HL-60 (cell line): ENCODE measurements at regions not wholly inside any gene's neighbourhood (a gene's known extent, or its start where the extent isn't known, plus 50 kb on each side); places are given as distances from the start of the nearest gene placed in this dataset.

Experiments
- DNase-seq, 2 experiments: peaks; one replicate each; pipeline ENCODE4 v3.0.0-alpha.2; 2010 to 2020; ENCODE audit warnings: low read depth in 1 of 2, low spot score in 1 of 2
- H3K27ac ChIP-seq: fragments of 250-450 bp; sonication (Bioruptor Pico); replicated peaks from 2 replicates; pipeline ENCODE4 v1.5.1; 2020; ENCODE audit warnings: mild to moderate bottlenecking, moderate library complexity
- H3K27me3 ChIP-seq: fragments of 250-450 bp; sonication (Bioruptor Pico); 2 replicates; pipeline ENCODE4 v1.5.1; 2021; ENCODE audit warnings: mild to moderate bottlenecking, moderate library complexity; ENCODE audit not compliant: insufficient read depth, poor library complexity, severe bottlenecking
- H3K4me3 ChIP-seq: replicated peaks from 2 replicates; pipeline ENCODE4 v1.5.1; 2011; ENCODE audit warnings: mild to moderate bottlenecking, control low read depth, low read length; ENCODE audit not compliant: insufficient read depth
- GABPA ChIP-seq: IDR thresholded peaks from 2 replicates; pipeline ENCODE4 v1.6.1; 2012; ENCODE audit warnings: low read depth
- POLR2AphosphoS5 ChIP-seq: IDR thresholded peaks from 2 replicates; pipeline ENCODE4 v1.6.1; 2012; ENCODE audit warnings: low read depth
- SPI1 ChIP-seq: IDR thresholded peaks from 2 replicates; pipeline ENCODE4 v1.6.1; 2012; ENCODE audit warnings: low read depth, mild to moderate bottlenecking, borderline replicate concordance
- TF ChIP-seq, protein P1 (sequence below): IDR thresholded peaks from 2 replicates; pipeline ENCODE4 v1.6.1; 2012; ENCODE audit warnings: low read depth; ENCODE audit not compliant: insufficient replicate concordance
- TF ChIP-seq, protein P2 (sequence below): IDR thresholded peaks from one replicate; pipeline ENCODE4 v1.5.1; 2011; ENCODE audit warnings: low read length, control low read depth, inconsistent platforms; ENCODE audit not compliant: insufficient read depth

DNA sequence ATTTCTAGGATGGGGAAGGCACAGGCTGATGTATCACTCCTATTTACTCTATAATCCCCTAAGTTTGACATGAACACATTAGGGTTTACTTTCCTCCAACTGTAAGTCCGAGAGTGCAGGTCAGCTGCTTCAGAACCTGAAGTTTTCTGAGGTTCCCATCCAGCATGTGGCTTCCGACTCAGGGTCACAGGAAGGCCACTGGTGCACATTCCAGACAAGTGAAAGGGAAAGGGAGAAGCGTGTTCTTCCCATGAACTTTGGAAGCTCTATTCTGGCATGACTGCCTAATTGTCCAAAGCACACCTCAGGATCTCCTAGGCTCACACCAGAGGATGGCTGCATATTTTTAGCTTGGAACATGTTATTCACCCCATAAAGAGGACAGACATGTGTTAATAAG is 602.6 kb downstream of the SEMA5A start:
- no peak overlapping the region for H3K4me3 ChIP-seq
- no peaks in the 10 kb centered on the region for H3K27me3 ChIP-seq
- DNase-seq = no peak
- TF ChIP-seq POLR2AphosphoS5 = no peak
- TF ChIP-seq GABPA = no peak
- TF ChIP-seq SPI1 = no peak
- TF ChIP-seq, protein P1, sequence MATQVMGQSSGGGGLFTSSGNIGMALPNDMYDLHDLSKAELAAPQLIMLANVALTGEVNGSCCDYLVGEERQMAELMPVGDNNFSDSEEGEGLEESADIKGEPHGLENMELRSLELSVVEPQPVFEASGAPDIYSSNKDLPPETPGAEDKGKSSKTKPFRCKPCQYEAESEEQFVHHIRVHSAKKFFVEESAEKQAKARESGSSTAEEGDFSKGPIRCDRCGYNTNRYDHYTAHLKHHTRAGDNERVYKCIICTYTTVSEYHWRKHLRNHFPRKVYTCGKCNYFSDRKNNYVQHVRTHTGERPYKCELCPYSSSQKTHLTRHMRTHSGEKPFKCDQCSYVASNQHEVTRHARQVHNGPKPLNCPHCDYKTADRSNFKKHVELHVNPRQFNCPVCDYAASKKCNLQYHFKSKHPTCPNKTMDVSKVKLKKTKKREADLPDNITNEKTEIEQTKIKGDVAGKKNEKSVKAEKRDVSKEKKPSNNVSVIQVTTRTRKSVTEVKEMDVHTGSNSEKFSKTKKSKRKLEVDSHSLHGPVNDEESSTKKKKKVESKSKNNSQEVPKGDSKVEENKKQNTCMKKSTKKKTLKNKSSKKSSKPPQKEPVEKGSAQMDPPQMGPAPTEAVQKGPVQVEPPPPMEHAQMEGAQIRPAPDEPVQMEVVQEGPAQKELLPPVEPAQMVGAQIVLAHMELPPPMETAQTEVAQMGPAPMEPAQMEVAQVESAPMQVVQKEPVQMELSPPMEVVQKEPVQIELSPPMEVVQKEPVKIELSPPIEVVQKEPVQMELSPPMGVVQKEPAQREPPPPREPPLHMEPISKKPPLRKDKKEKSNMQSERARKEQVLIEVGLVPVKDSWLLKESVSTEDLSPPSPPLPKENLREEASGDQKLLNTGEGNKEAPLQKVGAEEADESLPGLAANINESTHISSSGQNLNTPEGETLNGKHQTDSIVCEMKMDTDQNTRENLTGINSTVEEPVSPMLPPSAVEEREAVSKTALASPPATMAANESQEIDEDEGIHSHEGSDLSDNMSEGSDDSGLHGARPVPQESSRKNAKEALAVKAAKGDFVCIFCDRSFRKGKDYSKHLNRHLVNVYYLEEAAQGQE = no peak
- TF ChIP-seq, protein P2, sequence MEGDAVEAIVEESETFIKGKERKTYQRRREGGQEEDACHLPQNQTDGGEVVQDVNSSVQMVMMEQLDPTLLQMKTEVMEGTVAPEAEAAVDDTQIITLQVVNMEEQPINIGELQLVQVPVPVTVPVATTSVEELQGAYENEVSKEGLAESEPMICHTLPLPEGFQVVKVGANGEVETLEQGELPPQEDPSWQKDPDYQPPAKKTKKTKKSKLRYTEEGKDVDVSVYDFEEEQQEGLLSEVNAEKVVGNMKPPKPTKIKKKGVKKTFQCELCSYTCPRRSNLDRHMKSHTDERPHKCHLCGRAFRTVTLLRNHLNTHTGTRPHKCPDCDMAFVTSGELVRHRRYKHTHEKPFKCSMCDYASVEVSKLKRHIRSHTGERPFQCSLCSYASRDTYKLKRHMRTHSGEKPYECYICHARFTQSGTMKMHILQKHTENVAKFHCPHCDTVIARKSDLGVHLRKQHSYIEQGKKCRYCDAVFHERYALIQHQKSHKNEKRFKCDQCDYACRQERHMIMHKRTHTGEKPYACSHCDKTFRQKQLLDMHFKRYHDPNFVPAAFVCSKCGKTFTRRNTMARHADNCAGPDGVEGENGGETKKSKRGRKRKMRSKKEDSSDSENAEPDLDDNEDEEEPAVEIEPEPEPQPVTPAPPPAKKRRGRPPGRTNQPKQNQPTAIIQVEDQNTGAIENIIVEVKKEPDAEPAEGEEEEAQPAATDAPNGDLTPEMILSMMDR = no peak
- no peak overlapping the region for H3K27ac ChIP-seq

DNA sequence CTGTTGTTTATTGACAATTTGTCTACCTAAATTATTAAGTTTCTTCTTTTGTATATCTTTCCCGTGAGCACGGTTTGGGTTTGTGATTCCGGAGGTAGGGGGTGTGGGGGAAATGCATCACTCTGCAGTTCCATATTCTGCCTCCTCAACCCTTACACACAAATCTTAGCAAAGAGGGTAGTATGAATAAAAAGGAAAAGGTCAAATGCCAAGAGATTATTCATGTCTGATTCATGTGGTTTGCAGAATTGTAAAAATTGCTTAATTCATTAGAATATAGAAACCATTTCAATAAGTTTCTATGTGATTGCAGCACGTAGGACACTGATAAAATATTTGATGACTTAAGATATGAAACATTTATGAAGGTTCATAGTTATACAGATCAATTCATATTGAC is 601.9 kb downstream of the SEMA5A start:
- H3K27me3 ChIP-seq = no peaks in the 10 kb centered on the region
- H3K4me3 ChIP-seq = no peak overlapping the region
- DNase-seq = no peak
- no peak for TF ChIP-seq GABPA
- no peak overlapping the region for H3K27ac ChIP-seq

DNA sequence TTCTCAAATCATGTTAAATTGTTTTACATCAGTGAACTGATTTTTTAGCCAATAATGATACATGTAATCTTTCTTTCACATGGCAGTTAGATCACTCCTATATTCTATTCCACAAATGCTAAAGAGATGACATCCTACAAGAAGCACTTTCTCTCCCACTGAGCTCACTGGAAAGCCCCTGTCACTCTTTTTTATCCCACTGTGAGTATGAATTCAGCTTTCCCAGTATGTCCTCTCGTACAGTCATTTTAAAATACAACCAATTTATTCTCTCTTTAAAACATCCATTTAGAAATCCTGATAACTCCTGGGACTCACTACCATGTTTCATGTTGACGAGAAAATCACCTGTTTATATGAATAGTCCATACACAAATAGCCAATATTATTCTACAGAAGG is 599.9 kb downstream of the SEMA5A start:
- no peak for TF ChIP-seq SPI1
- no peak for TF ChIP-seq POLR2AphosphoS5
- H3K4me3 ChIP-seq = no peak overlapping the region
- H3K27me3 ChIP-seq = no peaks in the 10 kb centered on the region
- H3K27ac ChIP-seq = no peak overlapping the region
- DNase-seq = no peak

DNA sequence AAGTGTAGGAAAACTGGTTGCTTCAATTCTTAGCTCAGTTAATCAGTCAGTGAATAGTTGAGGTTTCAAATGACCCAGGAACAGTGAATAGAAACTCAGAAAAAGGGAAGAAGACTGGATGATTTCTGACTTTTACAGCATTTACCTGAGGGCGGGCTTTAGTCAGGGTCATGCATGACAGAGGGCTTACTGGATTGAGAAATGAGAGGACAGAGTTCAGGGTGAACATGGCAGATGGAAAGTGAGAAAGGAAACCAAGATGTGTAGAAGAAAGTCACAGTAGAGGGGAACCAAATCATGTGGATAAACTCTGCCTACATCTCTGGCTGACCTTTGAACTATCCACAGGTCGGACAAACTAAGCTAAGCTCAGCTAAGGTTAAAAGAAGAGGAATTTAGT is 596.0 kb downstream of the SEMA5A start:
- Histone ChIP-seq H3K4me3 (no peak overlapping the region), H3K27ac (no peak overlapping the region), H3K27me3 (no peaks in the 10 kb centered on the region)
- DNase-seq = no peak
- TF ChIP-seq SPI1 (no peak), GABPA (no peak), POLR2AphosphoS5 (no peak)
- TF ChIP-seq, protein P1 = no peak
- TF ChIP-seq, protein P2 = no peak

DNA sequence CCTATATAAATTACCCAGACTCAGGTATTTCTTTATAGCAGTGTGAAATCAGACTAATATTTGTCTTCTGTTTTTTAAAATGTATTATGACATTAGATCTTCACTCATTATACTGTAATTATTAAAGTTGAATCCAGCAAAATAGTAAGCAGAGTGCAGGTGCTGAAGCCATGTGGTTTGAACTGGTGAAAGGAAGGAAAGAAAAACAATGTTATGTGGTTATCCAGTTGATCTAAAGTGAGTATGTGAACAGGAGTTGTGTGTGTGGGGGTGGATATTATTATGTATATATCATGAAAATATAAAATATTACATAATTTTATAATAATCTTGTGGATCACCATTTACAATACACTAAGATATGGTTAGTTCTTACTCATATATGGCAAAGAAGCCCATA is 593.7 kb downstream of the SEMA5A start:
- H3K4me3 ChIP-seq = no peak overlapping the region
- no peaks in the 10 kb centered on the region for H3K27me3 ChIP-seq
- DNase-seq = no peak
- TF ChIP-seq SPI1 (no peak), GABPA (no peak), POLR2AphosphoS5 (no peak)
- TF ChIP-seq, protein P2 = no peak
- TF ChIP-seq, protein P1 = no peak
- no peak overlapping the region for H3K27ac ChIP-seq
